H9 (cell line): ENCODE measurements at regions not wholly inside any gene's neighbourhood (a gene's known extent, or its start where the extent isn't known, plus 50 kb on each side); places are given as distances from the start of the nearest gene placed in this dataset.

ENCODE experiments used
- DNase-seq: peaks from one replicate; pipeline ENCODE4 v3.0.0-alpha.2; 2017
- H2AFZ ChIP-seq: one replicate; pipeline ENCODE4 v1.6.1; 2013; ENCODE audit warnings: mild to moderate bottlenecking, low read length, control low read depth, moderate library complexity
- H2AK5ac ChIP-seq: 2 replicates; pipeline ENCODE4 v1.6.1; 2013; ENCODE audit warnings: low read length, control low read depth, mixed read lengths; ENCODE audit not compliant: insufficient read length
- H2BK120ac ChIP-seq: one replicate; pipeline ENCODE4 v1.6.1; 2013; ENCODE audit warnings: low read depth, mild to moderate bottlenecking, low read length, control low read depth, inconsistent platforms; ENCODE audit not compliant: poor library complexity, severe bottlenecking
- H2BK12ac ChIP-seq: 2 replicates; pipeline ENCODE4 v1.6.1; 2013; ENCODE audit warnings: low read length, control low read depth, mixed read lengths, low read depth; ENCODE audit not compliant: insufficient read length
- H2BK15ac ChIP-seq: 2 replicates; pipeline ENCODE4 v1.6.1; 2013; ENCODE audit warnings: low read depth, low read length, control low read depth
- H2BK20ac ChIP-seq: one replicate; pipeline ENCODE4 v1.6.1; 2013; ENCODE audit warnings: low read depth, mild to moderate bottlenecking, low read length, control low read depth, inconsistent platforms; ENCODE audit not compliant: poor library complexity, severe bottlenecking
- H2BK5ac ChIP-seq: 2 replicates; pipeline ENCODE4 v1.6.1; 2013; ENCODE audit warnings: low read length, control low read depth, mixed read lengths; ENCODE audit not compliant: insufficient read length
- H3K14ac ChIP-seq: 2 replicates; pipeline ENCODE4 v1.6.1; 2013; ENCODE audit warnings: low read length, control low read depth; ENCODE audit not compliant: insufficient read depth
- H3K18ac ChIP-seq: 2 replicates; pipeline ENCODE4 v1.6.1; 2013; ENCODE audit warnings: low read depth, mild to moderate bottlenecking, mixed read lengths, low read length, control low read depth; ENCODE audit not compliant: insufficient read length
- H3K23ac ChIP-seq: 2 replicates; pipeline ENCODE4 v1.6.1; 2013; ENCODE audit warnings: low read length, control low read depth, mixed read lengths, low read depth; ENCODE audit not compliant: insufficient read length
- H3K23me2 ChIP-seq: 2 replicates; pipeline ENCODE4 v1.6.1; 2013; ENCODE audit warnings: low read depth, mild to moderate bottlenecking, mixed read lengths, low read length, control low read depth; ENCODE audit not compliant: insufficient read length, poor library complexity, severe bottlenecking
- H3K27ac ChIP-seq: 2 replicates; pipeline ENCODE4 v1.5.1; 2013; ENCODE audit warnings: low read length, control low read depth, mixed read lengths, low read depth; ENCODE audit not compliant: insufficient read length
- H3K27me3 ChIP-seq: 2 replicates; pipeline ENCODE4 v1.6.1; 2013; ENCODE audit warnings: low read length, control low read depth, inconsistent platforms; ENCODE audit not compliant: insufficient read depth
- H3K4ac ChIP-seq: 2 replicates; pipeline ENCODE4 v1.6.1; 2013; ENCODE audit warnings: low read depth, mild to moderate bottlenecking, control low read depth, inconsistent platforms, low read length, moderate library complexity
- H3K4me1 ChIP-seq: 2 replicates; pipeline ENCODE4 v1.6.1; 2013; ENCODE audit warnings: low read length, control low read depth, inconsistent platforms; ENCODE audit not compliant: insufficient read depth
- H3K4me2 ChIP-seq: 2 replicates; pipeline ENCODE4 v1.6.1; 2013; ENCODE audit warnings: low read length, control low read depth, mixed read lengths; ENCODE audit not compliant: insufficient read length, insufficient read depth
- H3K56ac ChIP-seq: 2 replicates; pipeline ENCODE4 v1.6.1; 2013; ENCODE audit warnings: low read depth, mild to moderate bottlenecking, mixed read lengths, low read length, control low read depth; ENCODE audit not compliant: insufficient read length
- H3K79me1 ChIP-seq: 2 replicates; pipeline ENCODE4 v1.6.1; 2013; ENCODE audit warnings: low read depth, mild to moderate bottlenecking, moderate library complexity, low read length, control low read depth, inconsistent platforms; ENCODE audit not compliant: insufficient read depth, poor library complexity, severe bottlenecking
- H3K79me2 ChIP-seq: 2 replicates; pipeline ENCODE4 v1.6.1; 2013; ENCODE audit warnings: low read length, control low read depth, inconsistent platforms; ENCODE audit not compliant: insufficient read depth
- H3K9ac ChIP-seq: 2 replicates; pipeline ENCODE4 v1.6.1; 2013; ENCODE audit warnings: low read length, control low read depth, mixed read lengths; ENCODE audit not compliant: insufficient read length; ENCODE audit errors: extremely low read depth
- H3K9me3 ChIP-seq: one replicate; pipeline ENCODE4 v1.6.1; 2013; ENCODE audit warnings: low read depth, low read length, inconsistent platforms; ENCODE audit not compliant: control insufficient read depth
- H3T11ph ChIP-seq: one replicate; pipeline ENCODE4 v1.6.1; 2013; ENCODE audit warnings: mild to moderate bottlenecking, low read length, control low read depth, inconsistent platforms
- H4K20me1 ChIP-seq: one replicate; pipeline ENCODE4 v1.6.1; 2013; ENCODE audit not compliant: control insufficient read depth, insufficient read length, insufficient read depth
- H4K5ac ChIP-seq: 2 replicates; pipeline ENCODE4 v1.6.1; 2013; ENCODE audit warnings: low read depth, mild to moderate bottlenecking, mixed read lengths, low read length, control low read depth; ENCODE audit not compliant: insufficient read length
- H4K8ac ChIP-seq: replicated peaks from 2 replicates; pipeline ENCODE4 v1.6.1; 2013; ENCODE audit warnings: low read length, control low read depth, mixed read lengths, low read depth; ENCODE audit not compliant: insufficient read length
- H4K91ac ChIP-seq: 2 replicates; pipeline ENCODE4 v1.6.1; 2013; ENCODE audit warnings: low read depth, mild to moderate bottlenecking, moderate library complexity, mixed read lengths, low read length, control low read depth; ENCODE audit not compliant: insufficient read length
- H3K27ac Mint-ChIP-seq, 3 experiments: 2 replicates in 2 of 3; 3 replicates in 1 of 3; pipeline ENCODE4 v1.8.0; 2020 to 2021; ENCODE audit warnings: mixed read lengths in 3 of 3, mild to moderate bottlenecking in 1 of 3, moderate library complexity in 1 of 3
- H3K27me3 Mint-ChIP-seq: 2 replicates; pipeline ENCODE4 v1.8.0; 2021; ENCODE audit warnings: low read depth, mild to moderate bottlenecking, moderate library complexity, mixed read lengths
- H3K36me3 Mint-ChIP-seq, 3 experiments: 2 replicates in 2 of 3; 3 replicates in 1 of 3; pipeline ENCODE4 v1.8.0; 2020 to 2021; ENCODE audit warnings: low read depth in 3 of 3, mixed read lengths in 3 of 3; ENCODE audit not compliant: insufficient read depth in 1 of 3
- H3K4me1 Mint-ChIP-seq, 2 experiments: 2 replicates each; pipeline ENCODE4 v1.8.0; 2020; ENCODE audit warnings: mixed read lengths in 2 of 2
- H3K4me3 Mint-ChIP-seq, 2 experiments: 2 replicates in 1 of 2; 3 replicates in 1 of 2; pipeline ENCODE4 v1.8.0; 2020 to 2021; ENCODE audit warnings: mild to moderate bottlenecking in 2 of 2, mixed read lengths in 2 of 2, moderate library complexity in 1 of 2
- H3K9me3 Mint-ChIP-seq, 2 experiments: 2 replicates in 1 of 2; 3 replicates in 1 of 2; pipeline ENCODE4 v1.8.0; 2020; ENCODE audit warnings: mild to moderate bottlenecking in 2 of 2, mixed read lengths in 2 of 2, moderate library complexity in 1 of 2
- WGBS: extraction: QIAGEN DNeasy Blood & Tissue Kit; methylation state at CpG from one replicate; pipeline ENCODE4 v1.1.7; 2013; ENCODE audit warnings: missing lambda C conversion rate, low lambda C conversion rate, mixed read lengths; ENCODE audit not compliant: insufficient read length; ENCODE audit errors: extremely low coverage; 5-methylcytosine and 5-hydroxymethylcytosine counted together
- TF ChIP-seq, protein P1 (sequence below): fragments of 200-600 bp; sonication (generic); conservative IDR thresholded peaks from 3 replicates; pipeline ENCODE4 v1.8.0; 2021; ENCODE audit warnings: antibody characterized with exemption, mild to moderate bottlenecking

DNA sequence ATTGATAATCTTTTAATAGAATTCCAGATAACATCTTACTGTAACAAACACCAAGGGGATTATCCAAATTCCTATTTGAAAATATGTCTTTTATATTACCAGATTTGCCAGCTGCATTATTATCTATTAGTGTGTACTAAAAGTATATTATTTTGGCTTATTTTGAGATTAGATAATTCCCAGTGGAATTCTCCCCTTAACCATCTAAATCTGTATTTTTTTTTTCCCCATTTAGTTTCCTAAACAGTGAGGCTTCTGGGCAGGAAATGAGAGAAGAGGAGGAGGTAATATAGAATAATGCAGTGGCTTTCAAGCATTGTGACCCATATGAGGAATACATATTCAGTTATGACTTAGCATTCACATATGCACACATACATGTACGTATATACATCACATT lies 53.5 kb upstream of the ABL1 start:
- H3K9me3 ChIP-seq, result no peaks in the 10 kb centered on the region
- H3K4me1 Mint-ChIP-seq, result peaks cover 8 to 16% of the 10 kb centered on the region in 2 experiments
- H3K4ac ChIP-seq, result no peak overlapping the region
- no peak overlapping the region for H2BK120ac ChIP-seq
- H4K8ac ChIP-seq, result no peak overlapping the region
- no peak overlapping the region for H3K9ac ChIP-seq
- H3K4me1 ChIP-seq, result no peaks in the 10 kb centered on the region
- H3K36me3 Mint-ChIP-seq, result no peaks in the 10 kb centered on the region
- H3K4me3 Mint-ChIP-seq, result no peak overlapping the region
- H2BK15ac ChIP-seq, result no peak overlapping the region
- H3K27me3 Mint-ChIP-seq, result no peaks in the 10 kb centered on the region
- no peaks in the 10 kb centered on the region for H3K9me3 Mint-ChIP-seq
- H2BK20ac ChIP-seq, result no peak overlapping the region
- no peak overlapping the region for H3K18ac ChIP-seq
- TF ChIP-seq, protein P1, sequence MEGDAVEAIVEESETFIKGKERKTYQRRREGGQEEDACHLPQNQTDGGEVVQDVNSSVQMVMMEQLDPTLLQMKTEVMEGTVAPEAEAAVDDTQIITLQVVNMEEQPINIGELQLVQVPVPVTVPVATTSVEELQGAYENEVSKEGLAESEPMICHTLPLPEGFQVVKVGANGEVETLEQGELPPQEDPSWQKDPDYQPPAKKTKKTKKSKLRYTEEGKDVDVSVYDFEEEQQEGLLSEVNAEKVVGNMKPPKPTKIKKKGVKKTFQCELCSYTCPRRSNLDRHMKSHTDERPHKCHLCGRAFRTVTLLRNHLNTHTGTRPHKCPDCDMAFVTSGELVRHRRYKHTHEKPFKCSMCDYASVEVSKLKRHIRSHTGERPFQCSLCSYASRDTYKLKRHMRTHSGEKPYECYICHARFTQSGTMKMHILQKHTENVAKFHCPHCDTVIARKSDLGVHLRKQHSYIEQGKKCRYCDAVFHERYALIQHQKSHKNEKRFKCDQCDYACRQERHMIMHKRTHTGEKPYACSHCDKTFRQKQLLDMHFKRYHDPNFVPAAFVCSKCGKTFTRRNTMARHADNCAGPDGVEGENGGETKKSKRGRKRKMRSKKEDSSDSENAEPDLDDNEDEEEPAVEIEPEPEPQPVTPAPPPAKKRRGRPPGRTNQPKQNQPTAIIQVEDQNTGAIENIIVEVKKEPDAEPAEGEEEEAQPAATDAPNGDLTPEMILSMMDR, result no peak
- no peaks in the 10 kb centered on the region for H4K20me1 ChIP-seq
- H3K14ac ChIP-seq, result no peak overlapping the region
- no peak overlapping the region for H3T11ph ChIP-seq
- H3K27ac ChIP-seq, result no peak overlapping the region
- H3K56ac ChIP-seq, result no peak overlapping the region
- no peak overlapping the region for H2AFZ ChIP-seq
- H3K4me2 ChIP-seq, result no peak overlapping the region
- H3K27ac Mint-ChIP-seq, result no peak overlapping the region
- H3K79me1 ChIP-seq, result peaks cover 4% of the 10 kb centered on the region
- no peak overlapping the region for H4K91ac ChIP-seq
- no peak overlapping the region for H2BK5ac ChIP-seq
- no peak overlapping the region for H4K5ac ChIP-seq
- no CpG with 5 or more reads among the region's 1 CpG for WGBS
- no peak for DNase-seq
- H2AK5ac ChIP-seq, result no peak overlapping the region
- H3K79me2 ChIP-seq, result no peaks in the 10 kb centered on the region
- H3K23me2 ChIP-seq, result no peaks in the 10 kb centered on the region
- H3K27me3 ChIP-seq, result no peaks in the 10 kb centered on the region
- H2BK12ac ChIP-seq, result no peak overlapping the region
- no peak overlapping the region for H3K23ac ChIP-seq
